CD4-positive, alpha-beta T cell (primary cell): ENCODE measurements at regions not wholly inside any gene's neighbourhood (a gene's known extent, or its start where the extent isn't known, plus 50 kb on each side); places are given as distances from the start of the nearest gene placed in this dataset.

Experiments
- ATAC-seq: fragments of 200-7000 bp; cut with Tn5 transposase; one replicate; pipeline ENCODE4 v1.10.0; 2022; ENCODE audit warnings: mild to moderate bottlenecking; ENCODE audit not compliant: poor library complexity
- CTCF ChIA-PET: fragments of 350-600 bp; sonication (Branson Sonifier 250); formaldehyde crosslinking; loops from one replicate; lab custom pipeline; 2021; ENCODE audit warnings: antibody characterized with exemption, inconsistent platforms; lab: Charles Lee
- POLR2A ChIA-PET: fragments of 350-600 bp; sonication (Branson Sonifier 250); formaldehyde crosslinking; loops from one replicate; lab custom pipeline; 2021; ENCODE audit warnings: antibody characterized with exemption, inconsistent platforms; lab: Charles Lee
- DNase-seq, 14 experiments: peaks; one replicate each; pipeline ENCODE4 v3.0.0-alpha.2; 2013 to 2020; ENCODE audit warnings: mixed read lengths in 2 of 14
- H3K27ac ChIP-seq, 2 donors: one replicate each; pipeline versions ENCODE4 v1.5.1 to v1.7.0; 2013; ENCODE audit warnings: low read length in 2 of 2, low read depth in 1 of 2, mild to moderate bottlenecking in 1 of 2
- H3K27me3 ChIP-seq, 2 experiments: 1 replicate in 1 of 2; 2 replicates in 1 of 2; pipeline versions ENCODE4 v1.6.1 to v1.7.0; 2013; ENCODE audit warnings: low read length in 2 of 2, control low read depth in 1 of 2, mild to moderate bottlenecking in 1 of 2, moderate library complexity in 1 of 2; ENCODE audit not compliant: insufficient read depth in 2 of 2, control insufficient read depth in 1 of 2
- H3K36me3 ChIP-seq: one replicate; pipeline ENCODE4 v1.6.1; 2013; ENCODE audit warnings: low read length, control low read depth; ENCODE audit not compliant: insufficient read depth
- H3K4me1 ChIP-seq: one replicate; pipeline ENCODE4 v1.6.1; 2013; ENCODE audit warnings: low read length, control low read depth; ENCODE audit not compliant: insufficient read depth
- H3K4me3 ChIP-seq: one replicate; pipeline ENCODE4 v1.5.1; 2013; ENCODE audit warnings: mild to moderate bottlenecking, low read length, moderate library complexity
- H3K9me3 ChIP-seq, 2 experiments: 1 replicate in 1 of 2; 2 replicates in 1 of 2; pipeline versions ENCODE4 v1.6.1 to v1.7.0; 2013; ENCODE audit warnings: low read length in 2 of 2, mild to moderate bottlenecking in 2 of 2, control low read depth in 1 of 2, moderate library complexity in 1 of 2; ENCODE audit not compliant: control insufficient read depth in 1 of 2, insufficient read depth in 1 of 2
- H3K27ac Mint-ChIP-seq: one replicate; pipeline ENCODE4 v1.8.0; 2020; ENCODE audit warnings: mixed read lengths
- H3K27me3 Mint-ChIP-seq: one replicate; pipeline ENCODE4 v1.8.0; 2021; ENCODE audit warnings: mixed read lengths
- H3K36me3 Mint-ChIP-seq: one replicate; pipeline ENCODE4 v1.8.0; 2021; ENCODE audit warnings: low read depth, mixed read lengths
- H3K4me1 Mint-ChIP-seq: one replicate; pipeline ENCODE4 v1.8.0; 2021; ENCODE audit warnings: low read depth, mixed read lengths
- H3K4me3 Mint-ChIP-seq: one replicate; pipeline ENCODE4 v1.8.0; 2020; ENCODE audit warnings: mild to moderate bottlenecking, mixed read lengths
- H3K9me3 Mint-ChIP-seq: one replicate; pipeline ENCODE4 v1.8.0; 2020; ENCODE audit warnings: mixed read lengths
- CTCF ChIP-seq: fragments of 200-600 bp; IDR thresholded peaks from one replicate; pipeline ENCODE4 v1.8.0; 2022; ENCODE audit warnings: antibody characterized with exemption, mild to moderate bottlenecking
- intact Hi-C, 2 experiments: fragments of 100-400 bp; cut with DNase I in 1 of 2; cut with micrococcal nuclease in 1 of 2; formaldehyde crosslinking; loops; one replicate each; pipeline versions ENCODE4 v1.15.1 to v1.9.0; 2023 to 2025; cut with DNase I, micrococcal nuclease

GRCh38 chr4:174137698-174138097 lies 145.8 kb downstream of the FBXO8 start:
- peaks cover 12% of the 10 kb centered on the region for H3K27me3 Mint-ChIP-seq
- Histone ChIP-seq H3K4me3 (no peak overlapping the region), H3K4me1 (no peaks in the 10 kb centered on the region), H3K9me3 (no peaks in the 10 kb centered on the region), H3K27ac (no peak overlapping the region), H3K36me3 (no peaks in the 10 kb centered on the region), H3K27me3 (peaks cover 0 to 5% of the 10 kb centered on the region in 2 experiments)
- H3K9me3 Mint-ChIP-seq = no peaks in the 10 kb centered on the region
- no peak overlapping the region for H3K4me3 Mint-ChIP-seq
- H3K4me1 Mint-ChIP-seq = no peaks in the 10 kb centered on the region
- TF ChIP-seq CTCF = no peak
- no peak for ATAC-seq
- no peak overlapping the region for H3K27ac Mint-ChIP-seq
- intact Hi-C loops = no loop called here
- DNase-seq = no peak
- H3K36me3 Mint-ChIP-seq = no peaks in the 10 kb centered on the region
- ChIA-PET POLR2A (no interaction called here), CTCF (interaction anchor here (0.7 kb wide), 1 partner anchor 17 kb away, joined by 3 read pairs; no protein-coding TSS in a partner anchor)

- H3K36me3 ChIP-seq = no peaks in the 10 kb centered on the region
- Mint-ChIP-seq H3K4me3 (no peak overlapping the region), H3K27ac (no peak overlapping the region), H3K36me3 (no peaks in the 10 kb centered on the region), H3K9me3 (no peaks in the 10 kb centered on the region), H3K4me1 (no peaks in the 10 kb centered on the region), H3K27me3 (peaks cover 15% of the 10 kb centered on the region)
- no peak for TF ChIP-seq CTCF
- no peak overlapping the region for H3K4me3 ChIP-seq
- H3K27ac ChIP-seq = no peak overlapping the region
- ChIA-PET POLR2A (no interaction called here), CTCF (interaction anchor here (1.4 kb wide), 1 partner anchor 9 kb away, joined by 4 read pairs; no protein-coding TSS in a partner anchor)
- intact Hi-C loops = no loop called here
- no peaks in the 10 kb centered on the region for H3K9me3 ChIP-seq
- no peak for ATAC-seq
- no peaks in the 10 kb centered on the region for H3K4me1 ChIP-seq
- no peak for DNase-seq
- peaks cover 0 to 5% of the 10 kb centered on the region in 2 experiments for H3K27me3 ChIP-seq
Measured at GRCh38 chr4:174135936-174136406, 147.5 kb downstream of the FBXO8 start.

GRCh38 chr4:174135530-174135929 lies 147.9 kb downstream of the FBXO8 start:
- Histone ChIP-seq H3K27me3 (peaks cover 0 to 5% of the 10 kb centered on the region in 2 experiments), H3K9me3 (no peaks in the 10 kb centered on the region), H3K27ac (no peak overlapping the region), H3K4me3 (no peak overlapping the region), H3K36me3 (no peaks in the 10 kb centered on the region), H3K4me1 (no peaks in the 10 kb centered on the region)
- Mint-ChIP-seq H3K4me3 (no peak overlapping the region), H3K9me3 (no peaks in the 10 kb centered on the region), H3K27me3 (peaks cover 19% of the 10 kb centered on the region), H3K27ac (no peak overlapping the region), H3K36me3 (no peaks in the 10 kb centered on the region), H3K4me1 (no peaks in the 10 kb centered on the region)
- no peak for ATAC-seq
- TF ChIP-seq CTCF = no peak
- CTCF ChIA-PET = interaction anchor here (1.4 kb wide), 1 partner anchor 10 kb away, joined by 4 read pairs; no protein-coding TSS in a partner anchor
- no peak for DNase-seq
- intact Hi-C loops = no loop called here
- POLR2A ChIA-PET = no interaction called here
